HepG2 (cell line): ENCODE measurements at regions not wholly inside any gene's neighbourhood (a gene's known extent, or its start where the extent isn't known, plus 50 kb on each side); places are given as distances from the start of the nearest gene placed in this dataset.

ENCODE experiments used
- KLF11 ChIP-seq: IDR thresholded peaks from 2 replicates; pipeline ENCODE4 v1.6.1; 2016; ENCODE audit warnings: missing compliant biosample characterization
- MEF2D ChIP-seq: sonication (generic); formaldehyde crosslinking; IDR thresholded peaks from 2 replicates; pipeline ENCODE4 v1.5.1; 2020; ENCODE audit warnings: mild to moderate bottlenecking, missing genetic modification reagents
- MEIS2 ChIP-seq: sonication (generic); formaldehyde crosslinking; IDR thresholded peaks from 2 replicates; pipeline ENCODE4 v1.9.0; 2021; ENCODE audit warnings: mild to moderate bottlenecking, missing genetic modification reagents
- NR2C2 ChIP-seq: sonication (generic); formaldehyde crosslinking; IDR thresholded peaks from 2 replicates; pipeline ENCODE4 v1.4.0; 2020; ENCODE audit warnings: missing genetic modification reagents, mild to moderate bottlenecking, moderate library complexity, borderline replicate concordance
- PTBP1 ChIP-seq: fragments of 200-400 bp; formaldehyde crosslinking; IDR thresholded peaks from 2 replicates; pipeline ENCODE4 v1.6.1; 2018; ENCODE audit warnings: low read length, low read depth; ENCODE audit not compliant: poor library complexity, severe bottlenecking
- SOX5 ChIP-seq: IDR thresholded peaks from 2 replicates; pipeline ENCODE4 v1.6.1; 2016; ENCODE audit warnings: borderline replicate concordance
- WIZ ChIP-seq: sonication (generic); formaldehyde crosslinking; IDR thresholded peaks from 2 replicates; pipeline ENCODE4 v1.5.1; 2020; ENCODE audit warnings: mild to moderate bottlenecking, missing genetic modification reagents
- YEATS2 ChIP-seq: sonication (generic); formaldehyde crosslinking; IDR thresholded peaks from 2 replicates; pipeline ENCODE4 v1.4.0; 2020; ENCODE audit warnings: missing genetic modification reagents, borderline replicate concordance
- ZNF143 ChIP-seq: sonication (generic); formaldehyde crosslinking; IDR thresholded peaks from 2 replicates; pipeline ENCODE4 v1.4.0; 2020; ENCODE audit warnings: missing genetic modification reagents
- ZNF264 ChIP-seq: sonication (generic); formaldehyde crosslinking; IDR thresholded peaks from 2 replicates; pipeline ENCODE4 v1.4.0; 2020; ENCODE audit warnings: missing genetic modification reagents
- ZNF557 ChIP-seq: sonication (generic); formaldehyde crosslinking; IDR thresholded peaks from 2 replicates; pipeline ENCODE4 v1.4.0; 2020; ENCODE audit warnings: missing genetic modification reagents
- ZNF589 ChIP-seq: sonication (generic); formaldehyde crosslinking; conservative IDR thresholded peaks from 2 replicates; pipeline ENCODE4 v1.8.0; 2022; ENCODE audit warnings: mild to moderate bottlenecking, moderate library complexity, missing genetic modification reagents
- ZNF652 ChIP-seq: IDR thresholded peaks from 2 replicates; pipeline ENCODE4 v1.6.1; 2016; ENCODE audit warnings: low read depth, borderline replicate concordance
- TF ChIP-seq, protein P1 (sequence below): sonication (generic); formaldehyde crosslinking; IDR thresholded peaks from 2 replicates; pipeline ENCODE4 v1.4.0; 2020; ENCODE audit warnings: missing genetic modification reagents
- TF ChIP-seq, protein P2 (sequence below): sonication (generic); formaldehyde crosslinking; IDR thresholded peaks from 2 replicates; pipeline ENCODE4 v1.4.0; 2020; ENCODE audit warnings: low read depth, mild to moderate bottlenecking, missing genetic modification reagents
- TF ChIP-seq, protein P3 (sequence below): sonication (generic); formaldehyde crosslinking; IDR thresholded peaks from 2 replicates; pipeline ENCODE4 v1.4.0; 2020; ENCODE audit warnings: missing genetic modification reagents
- TF ChIP-seq, protein P4 (sequence below), 2 experiments: sonication (generic) in 1 of 2; formaldehyde crosslinking in 1 of 2; IDR thresholded peaks; 2 replicates each; pipeline versions ENCODE4 v1.4.0 to v1.6.1; 2018 to 2020; ENCODE audit warnings: missing genetic modification reagents in 2 of 2, borderline replicate concordance in 1 of 2, low read depth in 1 of 2, mild to moderate bottlenecking in 1 of 2, missing biosample characterization in 1 of 2
- TF ChIP-seq, protein P5 (sequence below): sonication (generic); formaldehyde crosslinking; IDR thresholded peaks from 2 replicates; pipeline ENCODE4 v1.4.0; 2020; ENCODE audit warnings: missing genetic modification reagents, borderline replicate concordance

DNA sequence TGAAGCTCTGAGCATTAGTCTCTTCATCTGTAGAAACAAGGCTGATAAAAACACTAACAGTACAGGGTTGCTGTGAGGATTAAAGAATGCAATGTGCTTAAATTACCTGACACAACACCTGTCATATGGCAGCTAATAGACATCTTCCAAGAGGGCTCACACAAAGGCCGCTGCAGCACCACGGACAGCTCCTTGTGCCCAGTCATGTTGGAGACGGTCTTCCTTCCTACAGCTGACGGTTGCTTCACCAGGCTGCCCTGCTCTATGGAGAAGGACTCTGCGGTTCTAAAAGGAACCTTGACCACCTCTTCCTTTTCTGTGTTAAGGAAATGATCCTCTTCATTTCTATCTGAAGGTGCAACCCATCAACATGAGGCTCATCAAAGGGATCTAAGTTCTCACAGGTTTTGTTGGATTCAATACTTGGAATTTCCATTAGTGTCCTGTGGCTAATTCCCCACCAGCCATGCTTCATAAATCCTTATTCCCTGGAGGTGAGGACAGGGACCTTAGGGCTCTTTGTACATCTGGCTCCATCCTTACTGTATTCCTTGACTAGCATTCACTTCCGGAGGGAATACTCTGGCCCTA, 138.9 kb upstream of the CES5A start (continued):
- TF ChIP-seq, protein P1, sequence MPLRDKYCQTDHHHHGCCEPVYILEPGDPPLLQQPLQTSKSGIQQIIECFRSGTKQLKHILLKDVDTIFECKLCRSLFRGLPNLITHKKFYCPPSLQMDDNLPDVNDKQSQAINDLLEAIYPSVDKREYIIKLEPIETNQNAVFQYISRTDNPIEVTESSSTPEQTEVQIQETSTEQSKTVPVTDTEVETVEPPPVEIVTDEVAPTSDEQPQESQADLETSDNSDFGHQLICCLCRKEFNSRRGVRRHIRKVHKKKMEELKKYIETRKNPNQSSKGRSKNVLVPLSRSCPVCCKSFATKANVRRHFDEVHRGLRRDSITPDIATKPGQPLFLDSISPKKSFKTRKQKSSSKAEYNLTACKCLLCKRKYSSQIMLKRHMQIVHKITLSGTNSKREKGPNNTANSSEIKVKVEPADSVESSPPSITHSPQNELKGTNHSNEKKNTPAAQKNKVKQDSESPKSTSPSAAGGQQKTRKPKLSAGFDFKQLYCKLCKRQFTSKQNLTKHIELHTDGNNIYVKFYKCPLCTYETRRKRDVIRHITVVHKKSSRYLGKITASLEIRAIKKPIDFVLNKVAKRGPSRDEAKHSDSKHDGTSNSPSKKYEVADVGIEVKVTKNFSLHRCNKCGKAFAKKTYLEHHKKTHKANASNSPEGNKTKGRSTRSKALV (CRISPR knock-in tag) = peak; percentile 66; the same call in 1 of the 2 replicates
- TF ChIP-seq YEATS2 (peak; percentile 38; the same call in 1 of the 2 replicates), NR2C2 (CRISPR knock-in tag) (no peak), MEIS2 (CRISPR knock-in tag) (peak; percentile 73), ZNF557 (peak; percentile 94), KLF11 (CRISPR knock-in tag) (peak; percentile 88; the same call in 1 of the 2 replicates), SOX5 (CRISPR knock-in tag) (peak; percentile 41; the same call in 1 of the 2 replicates), WIZ (CRISPR knock-in tag) (peak; percentile 100), ZNF264 (CRISPR knock-in tag) (peak; percentile 57; the same call in 1 of the 2 replicates), ZNF589 (CRISPR knock-in tag) (0 out of 2 replicates have a peak, but pooled peaks have one; percentile 34), ZNF652 (CRISPR knock-in tag) (no peak), MEF2D (CRISPR knock-in tag) (peak; percentile 35; the same call in 1 of the 2 replicates), PTBP1 (no peak), ZNF143 (CRISPR knock-in tag) (no peak)
- TF ChIP-seq, protein P2, sequence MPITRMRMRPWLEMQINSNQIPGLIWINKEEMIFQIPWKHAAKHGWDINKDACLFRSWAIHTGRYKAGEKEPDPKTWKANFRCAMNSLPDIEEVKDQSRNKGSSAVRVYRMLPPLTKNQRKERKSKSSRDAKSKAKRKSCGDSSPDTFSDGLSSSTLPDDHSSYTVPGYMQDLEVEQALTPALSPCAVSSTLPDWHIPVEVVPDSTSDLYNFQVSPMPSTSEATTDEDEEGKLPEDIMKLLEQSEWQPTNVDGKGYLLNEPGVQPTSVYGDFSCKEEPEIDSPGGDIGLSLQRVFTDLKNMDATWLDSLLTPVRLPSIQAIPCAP = peak; percentile 42; the same call in 1 of the 2 replicates
- TF ChIP-seq, protein P3, sequence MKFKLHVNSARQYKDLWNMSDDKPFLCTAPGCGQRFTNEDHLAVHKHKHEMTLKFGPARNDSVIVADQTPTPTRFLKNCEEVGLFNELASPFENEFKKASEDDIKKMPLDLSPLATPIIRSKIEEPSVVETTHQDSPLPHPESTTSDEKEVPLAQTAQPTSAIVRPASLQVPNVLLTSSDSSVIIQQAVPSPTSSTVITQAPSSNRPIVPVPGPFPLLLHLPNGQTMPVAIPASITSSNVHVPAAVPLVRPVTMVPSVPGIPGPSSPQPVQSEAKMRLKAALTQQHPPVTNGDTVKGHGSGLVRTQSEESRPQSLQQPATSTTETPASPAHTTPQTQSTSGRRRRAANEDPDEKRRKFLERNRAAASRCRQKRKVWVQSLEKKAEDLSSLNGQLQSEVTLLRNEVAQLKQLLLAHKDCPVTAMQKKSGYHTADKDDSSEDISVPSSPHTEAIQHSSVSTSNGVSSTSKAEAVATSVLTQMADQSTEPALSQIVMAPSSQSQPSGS (CRISPR knock-in tag) = peak; percentile 74; the same call in 1 of the 2 replicates
- TF ChIP-seq, protein P4, sequence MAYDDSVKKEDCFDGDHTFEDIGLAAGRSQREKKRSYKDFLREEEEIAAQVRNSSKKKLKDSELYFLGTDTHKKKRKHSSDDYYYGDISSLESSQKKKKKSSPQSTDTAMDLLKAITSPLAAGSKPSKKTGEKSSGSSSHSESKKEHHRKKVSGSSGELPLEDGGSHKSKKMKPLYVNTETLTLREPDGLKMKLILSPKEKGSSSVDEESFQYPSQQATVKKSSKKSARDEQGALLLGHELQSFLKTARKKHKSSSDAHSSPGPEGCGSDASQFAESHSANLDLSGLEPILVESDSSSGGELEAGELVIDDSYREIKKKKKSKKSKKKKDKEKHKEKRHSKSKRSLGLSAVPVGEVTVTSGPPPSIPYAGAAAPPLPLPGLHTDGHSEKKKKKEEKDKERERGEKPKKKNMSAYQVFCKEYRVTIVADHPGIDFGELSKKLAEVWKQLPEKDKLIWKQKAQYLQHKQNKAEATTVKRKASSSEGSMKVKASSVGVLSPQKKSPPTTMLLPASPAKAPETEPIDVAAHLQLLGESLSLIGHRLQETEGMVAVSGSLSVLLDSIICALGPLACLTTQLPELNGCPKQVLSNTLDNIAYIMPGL (CRISPR knock-in tag; IDR thresholded peaks at IDR 0.05; ENCODE audit: borderline replicate concordance in 1 of 2, low read depth in 1 of 2) = 0 out of 4 replicates have a peak, but pooled peaks of 1 of the 2 experiments have one; percentile 29
- TF ChIP-seq, protein P5, sequence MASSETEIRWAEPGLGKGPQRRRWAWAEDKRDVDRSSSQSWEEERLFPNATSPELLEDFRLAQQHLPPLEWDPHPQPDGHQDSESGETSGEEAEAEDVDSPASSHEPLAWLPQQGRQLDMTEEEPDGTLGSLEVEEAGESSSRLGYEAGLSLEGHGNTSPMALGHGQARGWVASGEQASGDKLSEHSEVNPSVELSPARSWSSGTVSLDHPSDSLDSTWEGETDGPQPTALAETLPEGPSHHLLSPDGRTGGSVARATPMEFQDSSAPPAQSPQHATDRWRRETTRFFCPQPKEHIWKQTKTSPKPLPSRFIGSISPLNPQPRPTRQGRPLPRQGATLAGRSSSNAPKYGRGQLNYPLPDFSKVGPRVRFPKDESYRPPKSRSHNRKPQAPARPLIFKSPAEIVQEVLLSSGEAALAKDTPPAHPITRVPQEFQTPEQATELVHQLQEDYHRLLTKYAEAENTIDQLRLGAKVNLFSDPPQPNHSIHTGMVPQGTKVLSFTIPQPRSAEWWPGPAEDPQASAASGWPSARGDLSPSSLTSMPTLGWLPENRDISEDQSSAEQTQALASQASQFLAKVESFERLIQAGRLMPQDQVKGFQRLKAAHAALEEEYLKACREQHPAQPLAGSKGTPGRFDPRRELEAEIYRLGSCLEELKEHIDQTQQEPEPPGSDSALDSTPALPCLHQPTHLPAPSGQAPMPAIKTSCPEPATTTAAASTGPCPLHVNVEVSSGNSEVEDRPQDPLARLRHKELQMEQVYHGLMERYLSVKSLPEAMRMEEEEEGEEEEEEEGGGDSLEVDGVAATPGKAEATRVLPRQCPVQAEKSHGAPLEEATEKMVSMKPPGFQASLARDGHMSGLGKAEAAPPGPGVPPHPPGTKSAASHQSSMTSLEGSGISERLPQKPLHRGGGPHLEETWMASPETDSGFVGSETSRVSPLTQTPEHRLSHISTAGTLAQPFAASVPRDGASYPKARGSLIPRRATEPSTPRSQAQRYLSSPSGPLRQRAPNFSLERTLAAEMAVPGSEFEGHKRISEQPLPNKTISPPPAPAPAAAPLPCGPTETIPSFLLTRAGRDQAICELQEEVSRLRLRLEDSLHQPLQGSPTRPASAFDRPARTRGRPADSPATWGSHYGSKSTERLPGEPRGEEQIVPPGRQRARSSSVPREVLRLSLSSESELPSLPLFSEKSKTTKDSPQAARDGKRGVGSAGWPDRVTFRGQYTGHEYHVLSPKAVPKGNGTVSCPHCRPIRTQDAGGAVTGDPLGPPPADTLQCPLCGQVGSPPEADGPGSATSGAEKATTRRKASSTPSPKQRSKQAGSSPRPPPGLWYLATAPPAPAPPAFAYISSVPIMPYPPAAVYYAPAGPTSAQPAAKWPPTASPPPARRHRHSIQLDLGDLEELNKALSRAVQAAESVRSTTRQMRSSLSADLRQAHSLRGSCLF (CRISPR knock-in tag) = peak; percentile 60; the same call in 1 of the 2 replicates
